OCI-LY1 (cell line): ENCODE measurements at regions not wholly inside any gene's neighbourhood (a gene's known extent, or its start where the extent isn't known, plus 50 kb on each side); places are given as distances from the start of the nearest gene placed in this dataset.

Experiments
- EZH2 ChIP-seq: fragments of 200-600 bp; sonication (generic), shearing (Covaris generic); IDR thresholded peaks from 2 replicates; pipeline ENCODE4 v1.8.0; 2017; ENCODE audit warnings: borderline replicate concordance, mixed run types, mild to moderate bottlenecking, antibody characterized with exemption, low read length, moderate library complexity, mixed read lengths
- TF ChIP-seq, protein P1 (sequence below): fragments of 200-600 bp; sonication (generic), shearing (Covaris generic); IDR thresholded peaks from 2 replicates; pipeline ENCODE4 v1.5.1; 2017; ENCODE audit warnings: mild to moderate bottlenecking, antibody characterized with exemption, low read length, moderate library complexity, mixed read lengths

DNA sequence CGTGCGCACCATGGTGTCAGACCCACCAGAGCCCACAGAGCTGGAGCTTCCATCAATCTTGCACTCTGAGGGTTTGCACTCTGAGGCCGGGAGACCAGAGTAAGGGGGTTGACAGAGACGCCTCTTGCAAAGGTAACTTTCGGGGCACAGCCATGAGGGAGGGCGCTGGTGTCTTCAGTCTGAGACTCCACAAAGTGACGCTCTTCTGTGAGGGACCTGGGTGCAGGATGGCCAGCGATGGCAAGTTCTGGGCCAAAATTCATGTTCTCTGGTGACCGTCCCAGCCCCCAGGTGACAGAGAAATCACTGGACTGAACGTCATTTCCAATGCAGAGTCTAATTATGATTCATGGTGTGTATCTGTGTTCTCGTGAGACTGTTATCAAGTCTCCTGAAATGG lies 1395.2 kb downstream of the TBC1D22A start:
- TF ChIP-seq, protein P1, sequence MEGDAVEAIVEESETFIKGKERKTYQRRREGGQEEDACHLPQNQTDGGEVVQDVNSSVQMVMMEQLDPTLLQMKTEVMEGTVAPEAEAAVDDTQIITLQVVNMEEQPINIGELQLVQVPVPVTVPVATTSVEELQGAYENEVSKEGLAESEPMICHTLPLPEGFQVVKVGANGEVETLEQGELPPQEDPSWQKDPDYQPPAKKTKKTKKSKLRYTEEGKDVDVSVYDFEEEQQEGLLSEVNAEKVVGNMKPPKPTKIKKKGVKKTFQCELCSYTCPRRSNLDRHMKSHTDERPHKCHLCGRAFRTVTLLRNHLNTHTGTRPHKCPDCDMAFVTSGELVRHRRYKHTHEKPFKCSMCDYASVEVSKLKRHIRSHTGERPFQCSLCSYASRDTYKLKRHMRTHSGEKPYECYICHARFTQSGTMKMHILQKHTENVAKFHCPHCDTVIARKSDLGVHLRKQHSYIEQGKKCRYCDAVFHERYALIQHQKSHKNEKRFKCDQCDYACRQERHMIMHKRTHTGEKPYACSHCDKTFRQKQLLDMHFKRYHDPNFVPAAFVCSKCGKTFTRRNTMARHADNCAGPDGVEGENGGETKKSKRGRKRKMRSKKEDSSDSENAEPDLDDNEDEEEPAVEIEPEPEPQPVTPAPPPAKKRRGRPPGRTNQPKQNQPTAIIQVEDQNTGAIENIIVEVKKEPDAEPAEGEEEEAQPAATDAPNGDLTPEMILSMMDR = no peak
- TF ChIP-seq EZH2 = no peak
